ENCODE measurements at regions not wholly inside any gene's neighbourhood (a gene's known extent, or its start where the extent isn't known, plus 50 kb on each side); places are given as distances from the start of the nearest gene placed in this dataset.

GRCh38 chr17:441155-441950, 88.7 kb upstream of the RPH3AL start:
- TF ChIP-seq CTCF (IDR thresholded peaks at IDR 0.05) (no peak), TCF7L2 (IDR thresholded peaks at IDR 0.05; ENCODE audit: low read depth, low read length) (no peak)

Measured in Panc1 (cell line).